GM23338 (cell line): ENCODE measurements at regions not wholly inside any gene's neighbourhood (a gene's known extent, or its start where the extent isn't known, plus 50 kb on each side); places are given as distances from the start of the nearest gene placed in this dataset.

Experiments
- ATAC-seq: fragments of 200-7000 bp; cut with Tn5 transposase; 3 replicates; pipeline ENCODE4 v1.9.1; 2020
- DNase-seq: peaks from one replicate; pipeline ENCODE4 v3.0.0-alpha.2; 2015; ENCODE audit warnings: low spot score
- H2AFZ ChIP-seq: fragments of 200-600 bp; sonication (generic); 2 replicates; pipeline ENCODE4 v1.8.0; 2016; ENCODE audit warnings: antibody characterized with exemption, mild to moderate bottlenecking, moderate library complexity
- H3F3A ChIP-seq: fragments of 200-600 bp; sonication (generic); replicated peaks from 2 replicates; pipeline ENCODE4 v1.8.0; 2017; ENCODE audit warnings: antibody characterized with exemption, mixed run types, low read depth
- H3K27ac ChIP-seq: fragments of 200-600 bp; sonication (generic); 2 replicates; pipeline ENCODE4 v1.6.1; 2016; ENCODE audit warnings: low read depth
- H3K27me3 ChIP-seq: fragments of 200-600 bp; sonication (generic); 2 replicates; pipeline ENCODE4 v1.8.0; 2016; ENCODE audit warnings: mild to moderate bottlenecking, mixed run types, moderate library complexity; ENCODE audit not compliant: insufficient read depth
- H3K36me3 ChIP-seq: fragments of 200-600 bp; sonication (generic); 2 replicates; pipeline ENCODE4 v1.8.0; 2016; ENCODE audit warnings: mild to moderate bottlenecking; ENCODE audit not compliant: insufficient read depth
- H3K4me1 ChIP-seq: fragments of 200-600 bp; sonication (generic); 2 replicates; pipeline ENCODE4 v1.8.0; 2016; ENCODE audit warnings: mild to moderate bottlenecking, moderate library complexity; ENCODE audit not compliant: insufficient read depth
- H3K4me2 ChIP-seq: fragments of 200-600 bp; sonication (generic); 2 replicates; pipeline ENCODE4 v1.7.1; 2017; ENCODE audit warnings: mixed run types
- H3K4me3 ChIP-seq: fragments of 200-600 bp; sonication (generic); 2 replicates; pipeline ENCODE4 v1.6.1; 2016; ENCODE audit warnings: mixed run types
- H3K79me2 ChIP-seq: fragments of 200-600 bp; sonication (generic); replicated peaks from 2 replicates; pipeline ENCODE4 v1.8.0; 2017; ENCODE audit warnings: mild to moderate bottlenecking; ENCODE audit not compliant: insufficient read depth
- H3K9me2 ChIP-seq: fragments of 200-600 bp; sonication (generic); 2 replicates; pipeline ENCODE4 v1.8.0; 2017; ENCODE audit not compliant: insufficient read depth
- H4K20me1 ChIP-seq: fragments of 200-600 bp; sonication (generic); replicated peaks from 2 replicates; pipeline ENCODE4 v1.8.0; 2017; ENCODE audit warnings: mild to moderate bottlenecking; ENCODE audit not compliant: insufficient read depth
- H3K27ac Mint-ChIP-seq: 2 replicates; pipeline ENCODE4 v1.8.0; 2020; ENCODE audit warnings: inconsistent platforms, mild to moderate bottlenecking, moderate library complexity, mixed read lengths
- H3K27me3 Mint-ChIP-seq: 3 replicates; pipeline ENCODE4 v1.8.0; 2022; ENCODE audit warnings: low read depth, mild to moderate bottlenecking, moderate library complexity, mixed read lengths, inconsistent platforms; ENCODE audit not compliant: insufficient read depth, poor library complexity
- H3K36me3 Mint-ChIP-seq: 3 replicates; pipeline ENCODE4 v1.8.0; 2021; ENCODE audit warnings: low read depth, mild to moderate bottlenecking, inconsistent platforms, moderate library complexity, mixed read lengths
- H3K4me1 Mint-ChIP-seq: 3 replicates; pipeline ENCODE4 v1.8.0; 2020; ENCODE audit warnings: mild to moderate bottlenecking, inconsistent platforms, mixed read lengths
- H3K4me3 Mint-ChIP-seq: 3 replicates; pipeline ENCODE4 v1.8.0; 2021; ENCODE audit warnings: moderate library complexity, mild to moderate bottlenecking, inconsistent platforms, mixed read lengths
- H3K9me3 Mint-ChIP-seq: 3 replicates; pipeline ENCODE4 v1.8.0; 2020; ENCODE audit warnings: moderate library complexity, mild to moderate bottlenecking, inconsistent platforms, mixed read lengths
- CREB1 ChIP-seq: fragments of 250-450 bp; sonication (Bioruptor Pico); IDR thresholded peaks from 2 replicates; pipeline ENCODE4 v1.5.0; 2020; ENCODE audit warnings: low read depth, mild to moderate bottlenecking, moderate library complexity
- CTCF ChIP-seq, 2 experiments: fragments of 200-600 bp in 1 of 2; sonication (generic) in 1 of 2; conservative IDR thresholded peaks; 2 replicates each; pipeline versions ENCODE4 v1.5.1 to v1.6.1; 2016 to 2017; ENCODE audit warnings: antibody characterized with exemption in 2 of 2, low read depth in 2 of 2, mild to moderate bottlenecking in 2 of 2, moderate library complexity in 1 of 2
- ETS1 ChIP-seq: IDR thresholded peaks from 2 replicates; pipeline ENCODE4 v1.6.1; 2016; ENCODE audit warnings: antibody characterized with exemption
- EZH2 ChIP-seq: fragments of 200-600 bp; sonication (generic); IDR thresholded peaks from one replicate; pipeline ENCODE4 v1.8.0; 2017; ENCODE audit warnings: antibody characterized with exemption, mild to moderate bottlenecking, low read depth; ENCODE audit not compliant: unreplicated experiment
- EZH2phosphoT487 ChIP-seq: fragments of 200-600 bp; sonication (generic); IDR thresholded peaks from one replicate; pipeline ENCODE4 v1.8.1; 2018; ENCODE audit warnings: antibody characterized with exemption; ENCODE audit not compliant: unreplicated experiment
- JUNB ChIP-seq: IDR thresholded peaks from one replicate; pipeline ENCODE4 v1.6.1; 2016; ENCODE audit warnings: antibody characterized with exemption; ENCODE audit not compliant: unreplicated experiment
- NANOG ChIP-seq: IDR thresholded peaks from 2 replicates; pipeline ENCODE4 v1.6.1; 2016; ENCODE audit warnings: antibody characterized with exemption, borderline replicate concordance
- POLR2AphosphoS5 ChIP-seq: IDR thresholded peaks from 2 replicates; pipeline ENCODE4 v1.6.1; 2016; ENCODE audit warnings: antibody characterized with exemption, low read depth
- REST ChIP-seq: IDR thresholded peaks from one replicate; pipeline ENCODE4 v1.6.1; 2018; ENCODE audit warnings: antibody characterized with exemption; ENCODE audit not compliant: unreplicated experiment
- STAT1 ChIP-seq: IDR thresholded peaks from one replicate; pipeline ENCODE4 v1.6.1; 2016; ENCODE audit warnings: antibody characterized with exemption; ENCODE audit not compliant: unreplicated experiment
- ZNF114 ChIP-seq: fragments of 250-450 bp; sonication (Bioruptor Pico); IDR thresholded peaks from 2 replicates; pipeline ENCODE4 v1.5.0; 2020; ENCODE audit warnings: mild to moderate bottlenecking, moderate library complexity
- ZNF331 ChIP-seq: fragments of 250-450 bp; sonication (Bioruptor Pico); IDR thresholded peaks from 2 replicates; pipeline ENCODE4 v1.5.0; 2020; ENCODE audit warnings: low read depth, mild to moderate bottlenecking, moderate library complexity
- ZNF462 ChIP-seq: fragments of 250-450 bp; sonication (Bioruptor Pico); IDR thresholded peaks from 2 replicates; pipeline ENCODE4 v1.5.0; 2020; ENCODE audit warnings: mild to moderate bottlenecking, moderate library complexity

GRCh38 chr12:91349476-91349875 lies 166.9 kb upstream of the DCN start:
- Mint-ChIP-seq H3K27ac (no peak overlapping the region), H3K4me3 (no peak overlapping the region)

More at GRCh38 chr12:91349476-91349875, 166.9 kb upstream of the DCN start:
- Histone ChIP-seq H3K79me2 (no peaks in the 10 kb centered on the region), H3K27me3 (no peaks in the 10 kb centered on the region), H3K36me3 (no peaks in the 10 kb centered on the region), H4K20me1 (no peaks in the 10 kb centered on the region), H3K4me3 (no peak overlapping the region), H3K27ac (no peak overlapping the region), H2AFZ (no peak overlapping the region), H3F3A (no peaks in the 10 kb centered on the region), H3K4me1 (no peaks in the 10 kb centered on the region), H3K4me2 (no peak overlapping the region), H3K9me2 (no peaks in the 10 kb centered on the region)
- Mint-ChIP-seq H3K9me3 (peaks cover 4% of the 10 kb centered on the region; the same call in 1 of the 3 replicates), H3K27me3 (no peaks in the 10 kb centered on the region), H3K36me3 (no peaks in the 10 kb centered on the region), H3K4me1 (no peaks in the 10 kb centered on the region)
- TF ChIP-seq JUNB (no peak), ZNF462 (CRISPR knock-in tag) (no peak), CREB1 (no peak), CTCF (conservative IDR thresholded peaks at IDR 0.05; ENCODE audit: low read depth in 2 of 2) (no peak), ZNF331 (CRISPR knock-in tag) (no peak), POLR2AphosphoS5 (no peak), ZNF114 (CRISPR knock-in tag) (no peak), STAT1 (no peak), ETS1 (no peak), REST (no peak), EZH2 (no peak), EZH2phosphoT487 (no peak), NANOG (no peak)
- no peak for ATAC-seq
- no peak for DNase-seq
